Mucosa of rectum (tissue), 2 donors: ENCODE measurements at regions not wholly inside any gene's neighbourhood (a gene's known extent, or its start where the extent isn't known, plus 50 kb on each side); places are given as distances from the start of the nearest gene placed in this dataset.

Experiments
- H3K27ac ChIP-seq, 2 donors: one replicate each; pipeline ENCODE4 v1.7.0; 2013; ENCODE audit warnings: inconsistent platforms in 2 of 2, low read depth in 2 of 2, low read length in 2 of 2
- H3K27me3 ChIP-seq, 2 donors: one replicate each; pipeline ENCODE4 v1.7.0; 2013; ENCODE audit warnings: low read length in 2 of 2; ENCODE audit not compliant: control insufficient read depth in 2 of 2, insufficient read depth in 2 of 2
- H3K36me3 ChIP-seq, 2 donors: one replicate each; pipeline ENCODE4 v1.7.0; 2013; ENCODE audit warnings: low read length in 2 of 2; ENCODE audit not compliant: control insufficient read depth in 2 of 2, insufficient read depth in 2 of 2
- H3K4me1 ChIP-seq, 2 donors: one replicate each; pipeline ENCODE4 v1.7.0; 2013; ENCODE audit warnings: low read length in 2 of 2, mild to moderate bottlenecking in 1 of 2; ENCODE audit not compliant: control insufficient read depth in 2 of 2, insufficient read depth in 2 of 2
- H3K4me3 ChIP-seq, 2 donors: one replicate each; pipeline ENCODE4 v1.7.0; 2013; ENCODE audit warnings: low read length in 2 of 2
- H3K9ac ChIP-seq, 2 donors: one replicate each; pipeline ENCODE4 v1.7.0; 2013; ENCODE audit warnings: low read length in 2 of 2, low read depth in 1 of 2, mild to moderate bottlenecking in 1 of 2
- H3K9me3 ChIP-seq, 2 donors: one replicate each; pipeline ENCODE4 v1.7.0; 2013; ENCODE audit warnings: low read length in 2 of 2; ENCODE audit not compliant: control insufficient read depth in 2 of 2
- donor health status: healthy.
- donor health status: Normal muscosa, but diverticular disease.

- H3K36me3 ChIP-seq, result no peaks in the 10 kb centered on the region
- H3K27ac ChIP-seq, result no peak overlapping the region
- no peaks in the 10 kb centered on the region for H3K27me3 ChIP-seq
Observed at GRCh38 chr13:74026753-74027152, 107.5 kb downstream of the KLF12 start.

GRCh38 chr13:74025369-74025768 is 108.8 kb downstream of the KLF12 start:
- H3K4me1 ChIP-seq, result peaks cover 8 to 12% of the 10 kb centered on the region in 2 donors

More at GRCh38 chr13:74026753-74027152, 107.5 kb downstream of the KLF12 start:
- peaks cover 4 to 5% of the 10 kb centered on the region in 2 donors for H3K4me1 ChIP-seq
- H3K9me3 ChIP-seq, result no peaks in the 10 kb centered on the region
- no peak overlapping the region for H3K9ac ChIP-seq
- H3K4me3 ChIP-seq, result peak overlapping the region in 1 of 2 donors; percentile 8

GRCh38 chr13:74024856-74025255 is 109.3 kb downstream of the KLF12 start:
- Histone ChIP-seq H3K9ac (no peak overlapping the region), H3K27me3 (no peaks in the 10 kb centered on the region), H3K27ac (no peak overlapping the region), H3K9me3 (no peaks in the 10 kb centered on the region), H3K4me3 (peak overlapping the region in 1 of 2 donors; percentile 2), H3K36me3 (no peaks in the 10 kb centered on the region), H3K4me1 (peaks cover 8 to 12% of the 10 kb centered on the region in 2 donors)

More at GRCh38 chr13:74025369-74025768, 108.8 kb downstream of the KLF12 start:
- H3K36me3 ChIP-seq, result no peaks in the 10 kb centered on the region
- H3K27me3 ChIP-seq, result no peaks in the 10 kb centered on the region
- no peak overlapping the region for H3K27ac ChIP-seq
- H3K4me3 ChIP-seq, result peak overlapping the region in 1 of 2 donors; percentile 2
- no peak overlapping the region for H3K9ac ChIP-seq
- no peaks in the 10 kb centered on the region for H3K9me3 ChIP-seq

- Histone ChIP-seq H3K4me3 (no peak overlapping the region), H3K27ac (no peak overlapping the region)
Observed at GRCh38 chr13:74024314-74024713, 109.9 kb downstream of the KLF12 start.

GRCh38 chr13:74023484-74023883 is 110.7 kb downstream of the KLF12 start:
- H3K27me3 ChIP-seq, result no peaks in the 10 kb centered on the region
- no peaks in the 10 kb centered on the region for H3K9me3 ChIP-seq
- no peak overlapping the region for H3K4me3 ChIP-seq
- H3K4me1 ChIP-seq, result peaks cover 8 to 12% of the 10 kb centered on the region in 2 donors
- H3K36me3 ChIP-seq, result no peaks in the 10 kb centered on the region
- H3K27ac ChIP-seq, result no peak overlapping the region
- no peak overlapping the region for H3K9ac ChIP-seq

More at GRCh38 chr13:74024314-74024713, 109.9 kb downstream of the KLF12 start:
- no peaks in the 10 kb centered on the region for H3K36me3 ChIP-seq
- H3K27me3 ChIP-seq, result no peaks in the 10 kb centered on the region
- H3K9ac ChIP-seq, result no peak overlapping the region
- H3K4me1 ChIP-seq, result peaks cover 8 to 12% of the 10 kb centered on the region in 2 donors
- H3K9me3 ChIP-seq, result no peaks in the 10 kb centered on the region

GRCh38 chr13:74021505-74021904 is 112.7 kb downstream of the KLF12 start:
- H3K9me3 ChIP-seq, result no peaks in the 10 kb centered on the region
- H3K27me3 ChIP-seq, result no peaks in the 10 kb centered on the region
- H3K4me3 ChIP-seq, result no peak overlapping the region
- H3K36me3 ChIP-seq, result no peaks in the 10 kb centered on the region
- H3K9ac ChIP-seq, result no peak overlapping the region
- H3K27ac ChIP-seq, result no peak overlapping the region
- peaks cover 8 to 12% of the 10 kb centered on the region in 2 donors for H3K4me1 ChIP-seq

GRCh38 chr13:74018062-74018431 is 116.2 kb downstream of the KLF12 start:
- Histone ChIP-seq H3K9ac (no peak overlapping the region), H3K4me3 (no peak overlapping the region), H3K36me3 (no peaks in the 10 kb centered on the region), H3K4me1 (peaks cover 3 to 10% of the 10 kb centered on the region in 2 donors), H3K27me3 (no peaks in the 10 kb centered on the region), H3K9me3 (no peaks in the 10 kb centered on the region), H3K27ac (no peak overlapping the region)

GRCh38 chr13:74017301-74018061 is 116.7 kb downstream of the KLF12 start:
- H3K36me3 ChIP-seq, result no peaks in the 10 kb centered on the region
- no peak overlapping the region for H3K9ac ChIP-seq
- H3K9me3 ChIP-seq, result no peaks in the 10 kb centered on the region
- no peak overlapping the region for H3K27ac ChIP-seq
- no peaks in the 10 kb centered on the region for H3K27me3 ChIP-seq
- H3K4me3 ChIP-seq, result no peak overlapping the region
- peaks cover 3 to 10% of the 10 kb centered on the region in 2 donors for H3K4me1 ChIP-seq

- Histone ChIP-seq H3K9ac (no peak overlapping the region), H3K36me3 (no peaks in the 10 kb centered on the region), H3K27me3 (no peaks in the 10 kb centered on the region), H3K27ac (no peak overlapping the region), H3K4me1 (no peaks in the 10 kb centered on the region), H3K9me3 (no peaks in the 10 kb centered on the region), H3K4me3 (no peak overlapping the region)
Observed at GRCh38 chr13:74015137-74015536, 119.1 kb downstream of the KLF12 start.

- Histone ChIP-seq H3K4me1 (no peaks in the 10 kb centered on the region), H3K4me3 (no peak overlapping the region), H3K36me3 (no peaks in the 10 kb centered on the region), H3K9ac (no peak overlapping the region), H3K9me3 (no peaks in the 10 kb centered on the region), H3K27ac (no peak overlapping the region), H3K27me3 (no peaks in the 10 kb centered on the region)
Observed at GRCh38 chr13:74009100-74009668, 125.0 kb downstream of the KLF12 start.
